Liver (tissue), 3 donors: ENCODE measurements at regions not wholly inside any gene's neighbourhood (a gene's known extent, or its start where the extent isn't known, plus 50 kb on each side); places are given as distances from the start of the nearest gene placed in this dataset.

Experiments used
- JUND ChIP-seq, 2 donors: IDR thresholded peaks; 2 replicates each; pipeline ENCODE4 v1.6.1; 2016; ENCODE audit warnings: antibody characterized with exemption in 2 of 2
- SP1 ChIP-seq: IDR thresholded peaks from 2 replicates; pipeline ENCODE4 v1.6.1; 2018; ENCODE audit warnings: antibody characterized with exemption, mild to moderate bottlenecking
- YY1 ChIP-seq: IDR thresholded peaks from 2 replicates; pipeline ENCODE4 v1.6.1; 2016; ENCODE audit warnings: antibody characterized with exemption, mild to moderate bottlenecking
- TF ChIP-seq, protein P1 (sequence below): fragments of 150-350 bp; IDR thresholded peaks from 2 replicates; pipeline ENCODE4 v1.5.1; 2017; ENCODE audit warnings: improper control_type of control experiment, low read depth, low read length; ENCODE audit not compliant: missing input control
- TF ChIP-seq, protein P2 (sequence below): IDR thresholded peaks from 2 replicates; pipeline ENCODE4 v1.6.1; 2016; ENCODE audit warnings: antibody characterized with exemption, mild to moderate bottlenecking
- TF ChIP-seq, protein P3 (sequence below): IDR thresholded peaks from 2 replicates; pipeline ENCODE4 v1.6.1; 2016; ENCODE audit warnings: antibody characterized with exemption
- donor health status: healthy.
- donor health status: healthy.

DNA sequence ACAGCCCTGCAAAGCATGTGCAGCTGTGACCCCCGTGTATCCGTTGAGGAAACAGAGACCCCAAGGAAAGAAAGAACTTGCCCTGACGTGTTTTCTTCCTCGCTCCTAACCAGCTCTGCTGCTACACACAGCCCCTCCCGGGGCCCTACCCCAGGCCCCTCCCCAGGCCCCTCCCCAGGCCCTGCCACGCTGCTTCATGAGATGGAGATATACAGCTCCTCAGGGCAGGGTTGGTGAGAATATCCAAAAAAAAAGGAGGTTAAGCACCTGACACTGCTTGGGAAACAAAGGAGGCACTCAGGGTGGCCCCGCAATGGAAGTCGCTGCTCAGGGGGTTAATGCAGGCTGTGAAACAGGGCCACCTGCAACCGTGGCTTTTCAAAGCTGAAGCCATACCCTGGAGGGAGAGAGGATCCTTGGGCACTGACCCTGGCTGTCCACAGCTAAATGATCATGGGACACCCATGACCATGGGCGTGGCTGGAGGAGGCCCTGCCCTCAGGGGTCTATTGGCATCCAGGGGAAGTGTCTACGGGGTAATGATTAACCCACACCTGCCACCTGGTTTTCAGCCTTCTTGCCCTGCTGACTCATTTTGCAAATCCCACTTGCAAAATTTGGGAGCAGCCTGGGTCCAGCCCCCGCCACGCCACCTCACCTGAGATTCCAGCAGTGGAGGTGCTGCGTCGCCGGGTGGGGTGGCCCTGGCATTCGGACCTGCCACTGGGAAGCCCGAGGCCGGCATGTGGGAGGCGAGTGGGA is 112.1 kb upstream of the ANO1 start:
- TF ChIP-seq, protein P1, sequence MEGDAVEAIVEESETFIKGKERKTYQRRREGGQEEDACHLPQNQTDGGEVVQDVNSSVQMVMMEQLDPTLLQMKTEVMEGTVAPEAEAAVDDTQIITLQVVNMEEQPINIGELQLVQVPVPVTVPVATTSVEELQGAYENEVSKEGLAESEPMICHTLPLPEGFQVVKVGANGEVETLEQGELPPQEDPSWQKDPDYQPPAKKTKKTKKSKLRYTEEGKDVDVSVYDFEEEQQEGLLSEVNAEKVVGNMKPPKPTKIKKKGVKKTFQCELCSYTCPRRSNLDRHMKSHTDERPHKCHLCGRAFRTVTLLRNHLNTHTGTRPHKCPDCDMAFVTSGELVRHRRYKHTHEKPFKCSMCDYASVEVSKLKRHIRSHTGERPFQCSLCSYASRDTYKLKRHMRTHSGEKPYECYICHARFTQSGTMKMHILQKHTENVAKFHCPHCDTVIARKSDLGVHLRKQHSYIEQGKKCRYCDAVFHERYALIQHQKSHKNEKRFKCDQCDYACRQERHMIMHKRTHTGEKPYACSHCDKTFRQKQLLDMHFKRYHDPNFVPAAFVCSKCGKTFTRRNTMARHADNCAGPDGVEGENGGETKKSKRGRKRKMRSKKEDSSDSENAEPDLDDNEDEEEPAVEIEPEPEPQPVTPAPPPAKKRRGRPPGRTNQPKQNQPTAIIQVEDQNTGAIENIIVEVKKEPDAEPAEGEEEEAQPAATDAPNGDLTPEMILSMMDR: no peak
- no peak for TF ChIP-seq JUND (IDR thresholded peaks at IDR 0.05)
- TF ChIP-seq, protein P2, sequence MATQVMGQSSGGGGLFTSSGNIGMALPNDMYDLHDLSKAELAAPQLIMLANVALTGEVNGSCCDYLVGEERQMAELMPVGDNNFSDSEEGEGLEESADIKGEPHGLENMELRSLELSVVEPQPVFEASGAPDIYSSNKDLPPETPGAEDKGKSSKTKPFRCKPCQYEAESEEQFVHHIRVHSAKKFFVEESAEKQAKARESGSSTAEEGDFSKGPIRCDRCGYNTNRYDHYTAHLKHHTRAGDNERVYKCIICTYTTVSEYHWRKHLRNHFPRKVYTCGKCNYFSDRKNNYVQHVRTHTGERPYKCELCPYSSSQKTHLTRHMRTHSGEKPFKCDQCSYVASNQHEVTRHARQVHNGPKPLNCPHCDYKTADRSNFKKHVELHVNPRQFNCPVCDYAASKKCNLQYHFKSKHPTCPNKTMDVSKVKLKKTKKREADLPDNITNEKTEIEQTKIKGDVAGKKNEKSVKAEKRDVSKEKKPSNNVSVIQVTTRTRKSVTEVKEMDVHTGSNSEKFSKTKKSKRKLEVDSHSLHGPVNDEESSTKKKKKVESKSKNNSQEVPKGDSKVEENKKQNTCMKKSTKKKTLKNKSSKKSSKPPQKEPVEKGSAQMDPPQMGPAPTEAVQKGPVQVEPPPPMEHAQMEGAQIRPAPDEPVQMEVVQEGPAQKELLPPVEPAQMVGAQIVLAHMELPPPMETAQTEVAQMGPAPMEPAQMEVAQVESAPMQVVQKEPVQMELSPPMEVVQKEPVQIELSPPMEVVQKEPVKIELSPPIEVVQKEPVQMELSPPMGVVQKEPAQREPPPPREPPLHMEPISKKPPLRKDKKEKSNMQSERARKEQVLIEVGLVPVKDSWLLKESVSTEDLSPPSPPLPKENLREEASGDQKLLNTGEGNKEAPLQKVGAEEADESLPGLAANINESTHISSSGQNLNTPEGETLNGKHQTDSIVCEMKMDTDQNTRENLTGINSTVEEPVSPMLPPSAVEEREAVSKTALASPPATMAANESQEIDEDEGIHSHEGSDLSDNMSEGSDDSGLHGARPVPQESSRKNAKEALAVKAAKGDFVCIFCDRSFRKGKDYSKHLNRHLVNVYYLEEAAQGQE: no peak
- TF ChIP-seq, protein P3, sequence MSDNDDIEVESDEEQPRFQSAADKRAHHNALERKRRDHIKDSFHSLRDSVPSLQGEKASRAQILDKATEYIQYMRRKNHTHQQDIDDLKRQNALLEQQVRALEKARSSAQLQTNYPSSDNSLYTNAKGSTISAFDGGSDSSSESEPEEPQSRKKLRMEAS: no peak
- TF ChIP-seq SP1: no peak
- no peak for TF ChIP-seq YY1
